ENCODE measurements at regions not wholly inside any gene's neighbourhood (a gene's known extent, or its start where the extent isn't known, plus 50 kb on each side); places are given as distances from the start of the nearest gene placed in this dataset.

GRCh38 chrX:20373063-20373462 lies 106.4 kb upstream of the RPS6KA3 start:
- no peak for DNase-seq (ENCODE audit: low read depth)
- H3K4me3 ChIP-seq (ENCODE audit: low read depth, low read length) = no peak overlapping the region
- TF ChIP-seq POLR2A (IDR thresholded peaks at IDR 0.05; ENCODE audit: extremely low read depth, insufficient read length) = no peak
- no peak for TF ChIP-seq CTCF (IDR thresholded peaks at IDR 0.05; ENCODE audit: low read depth, low read length)
- no peak for TF ChIP-seq MYC (IDR thresholded peaks at IDR 0.05; ENCODE audit: low read depth, low read length)
- TF ChIP-seq MAX (IDR thresholded peaks at IDR 0.05; ENCODE audit: low read depth, low read length) = no peak

GRCh38 chrX:20372533-20372932 lies 105.8 kb upstream of the RPS6KA3 start:
- DNase-seq (ENCODE audit: low read depth) = no peak
- no peak overlapping the region for H3K4me3 ChIP-seq (ENCODE audit: low read depth, low read length)
- TF ChIP-seq CTCF (IDR thresholded peaks at IDR 0.05; ENCODE audit: low read depth, low read length) = no peak
- no peak for TF ChIP-seq POLR2A (IDR thresholded peaks at IDR 0.05; ENCODE audit: extremely low read depth, insufficient read length)
- TF ChIP-seq MAX (IDR thresholded peaks at IDR 0.05; ENCODE audit: low read depth, low read length) = no peak
- no peak for TF ChIP-seq MYC (IDR thresholded peaks at IDR 0.05; ENCODE audit: low read depth, low read length)

- H3K4me3 ChIP-seq (ENCODE audit: low read depth, low read length) = no peak overlapping the region
- TF ChIP-seq MAX (IDR thresholded peaks at IDR 0.05; ENCODE audit: low read depth, low read length) (no peak), POLR2A (IDR thresholded peaks at IDR 0.05; ENCODE audit: extremely low read depth, insufficient read length) (no peak), CTCF (IDR thresholded peaks at IDR 0.05; ENCODE audit: low read depth, low read length) (no peak)
- no peak for DNase-seq (ENCODE audit: low read depth)
These were observed 102.8 kb upstream of the RPS6KA3 start for GRCh38 chrX:20369468-20369867.

- DNase-seq (ENCODE audit: low read depth) = no peak
- H3K4me3 ChIP-seq (ENCODE audit: low read depth, low read length) = no peak overlapping the region
- no peak for TF ChIP-seq MYC (IDR thresholded peaks at IDR 0.05; ENCODE audit: low read depth, low read length)
- TF ChIP-seq MAX (IDR thresholded peaks at IDR 0.05; ENCODE audit: low read depth, low read length) = no peak
- TF ChIP-seq CTCF (IDR thresholded peaks at IDR 0.05; ENCODE audit: low read depth, low read length) = no peak
- TF ChIP-seq POLR2A (IDR thresholded peaks at IDR 0.05; ENCODE audit: extremely low read depth, insufficient read length) = no peak
These were observed 97.5 kb upstream of the RPS6KA3 start for GRCh38 chrX:20364238-20364637.

GRCh38 chrX:20363275-20363674 lies 96.6 kb upstream of the RPS6KA3 start:
- TF ChIP-seq CTCF (IDR thresholded peaks at IDR 0.05; ENCODE audit: low read depth, low read length) (no peak), MYC (IDR thresholded peaks at IDR 0.05; ENCODE audit: low read depth, low read length) (no peak), MAX (IDR thresholded peaks at IDR 0.05; ENCODE audit: low read depth, low read length) (no peak), POLR2A (IDR thresholded peaks at IDR 0.05; ENCODE audit: extremely low read depth, insufficient read length) (no peak)
- H3K4me3 ChIP-seq (ENCODE audit: low read depth, low read length) = no peak overlapping the region

More at GRCh38 chrX:20363275-20363674, 96.6 kb upstream of the RPS6KA3 start:
- DNase-seq (ENCODE audit: low read depth) = no peak

Data from NB4 (cell line).